Hepatocyte (in vitro differentiated cells): ENCODE measurements at regions not wholly inside any gene's neighbourhood (a gene's known extent, or its start where the extent isn't known, plus 50 kb on each side); places are given as distances from the start of the nearest gene placed in this dataset.

Experiments used
- DNase-seq: peaks from one replicate; pipeline ENCODE4 v3.0.0-alpha.2; 2016; ENCODE audit warnings: low spot score
- H2AFZ ChIP-seq: fragments of 200-600 bp; sonication (generic); 2 replicates; pipeline ENCODE4 v1.6.0; 2016; ENCODE audit warnings: antibody characterized with exemption, mild to moderate bottlenecking
- H3K27ac ChIP-seq: fragments of 200-600 bp; sonication (generic); 2 replicates; pipeline ENCODE4 v1.5.1; 2016; ENCODE audit warnings: mild to moderate bottlenecking
- H3K27me3 ChIP-seq: fragments of 200-600 bp; sonication (generic); 2 replicates; pipeline ENCODE4 v1.6.1; 2016
- H3K36me3 ChIP-seq: fragments of 200-600 bp; sonication (generic); replicated peaks from 2 replicates; pipeline ENCODE4 v1.5.1; 2016; ENCODE audit warnings: low read depth; ENCODE audit not compliant: insufficient read depth
- H3K4me1 ChIP-seq: fragments of 200-600 bp; sonication (generic); 2 replicates; pipeline ENCODE4 v1.5.1; 2016; ENCODE audit warnings: mild to moderate bottlenecking, moderate library complexity; ENCODE audit not compliant: insufficient read depth
- H3K4me2 ChIP-seq: fragments of 200-600 bp; sonication (generic); 2 replicates; pipeline ENCODE4 v1.6.0; 2016
- H3K4me3 ChIP-seq: fragments of 200-600 bp; sonication (generic); 2 replicates; pipeline ENCODE4 v1.5.1; 2016; ENCODE audit warnings: mild to moderate bottlenecking
- H3K79me2 ChIP-seq: fragments of 200-600 bp; sonication (generic); 2 replicates; pipeline ENCODE4 v1.6.0; 2017; ENCODE audit warnings: mild to moderate bottlenecking
- H3K9me2 ChIP-seq: fragments of 200-600 bp; sonication (generic); replicated peaks from 2 replicates; pipeline ENCODE4 v1.6.0; 2017; ENCODE audit warnings: mild to moderate bottlenecking; ENCODE audit not compliant: insufficient read depth
- H3K9me3 ChIP-seq: fragments of 200-600 bp; sonication (generic); 2 replicates; pipeline ENCODE4 v1.5.1; 2016; ENCODE audit warnings: low read depth, mild to moderate bottlenecking
- H4K20me1 ChIP-seq: fragments of 200-600 bp; sonication (generic); 2 replicates; pipeline ENCODE4 v1.6.0; 2016; ENCODE audit warnings: mild to moderate bottlenecking; ENCODE audit not compliant: insufficient read depth, poor library complexity, severe bottlenecking
- CTCF ChIP-seq: fragments of 200-600 bp; sonication (generic); IDR thresholded peaks from 2 replicates; pipeline ENCODE4 v1.5.1; 2016; ENCODE audit warnings: antibody characterized with exemption, mild to moderate bottlenecking; ENCODE audit not compliant: poor library complexity
- EZH2 ChIP-seq: fragments of 200-600 bp; sonication (generic); IDR thresholded peaks from 2 replicates; pipeline ENCODE4 v1.6.1; 2016; ENCODE audit warnings: antibody characterized with exemption, mild to moderate bottlenecking, borderline replicate concordance
- EZH2phosphoT487 ChIP-seq: fragments of 200-600 bp; sonication (generic); IDR thresholded peaks from one replicate; pipeline ENCODE4 v1.6.1; 2018; ENCODE audit warnings: antibody characterized with exemption, mild to moderate bottlenecking, low read depth, moderate library complexity; ENCODE audit not compliant: unreplicated experiment, severe bottlenecking
- WGBS: methylation state at CpG from one replicate; pipeline ENCODE4 v1.1.6; 2016; ENCODE audit warnings: low lambda C conversion rate; ENCODE audit errors: missing lambda C conversion rate; 5-methylcytosine and 5-hydroxymethylcytosine counted together

- Histone ChIP-seq H3K9me3 (no peaks in the 10 kb centered on the region), H3K27ac (no peak overlapping the region), H3K36me3 (no peaks in the 10 kb centered on the region), H3K4me3 (no peak overlapping the region), H3K27me3 (no peaks in the 10 kb centered on the region), H4K20me1 (no peaks in the 10 kb centered on the region), H2AFZ (no peak overlapping the region), H3K4me1 (no peaks in the 10 kb centered on the region), H3K9me2 (no peaks in the 10 kb centered on the region), H3K79me2 (no peaks in the 10 kb centered on the region), H3K4me2 (no peak overlapping the region)
- no peak for DNase-seq
- WGBS, result 82% methylated on average over 6 of the region's 6 CpGs
- TF ChIP-seq EZH2 (no peak), CTCF (no peak), EZH2phosphoT487 (no peak)
Measured at GRCh38 chr1:243940451-243940850, 90.4 kb upstream of the AKT3 start.

DNA sequence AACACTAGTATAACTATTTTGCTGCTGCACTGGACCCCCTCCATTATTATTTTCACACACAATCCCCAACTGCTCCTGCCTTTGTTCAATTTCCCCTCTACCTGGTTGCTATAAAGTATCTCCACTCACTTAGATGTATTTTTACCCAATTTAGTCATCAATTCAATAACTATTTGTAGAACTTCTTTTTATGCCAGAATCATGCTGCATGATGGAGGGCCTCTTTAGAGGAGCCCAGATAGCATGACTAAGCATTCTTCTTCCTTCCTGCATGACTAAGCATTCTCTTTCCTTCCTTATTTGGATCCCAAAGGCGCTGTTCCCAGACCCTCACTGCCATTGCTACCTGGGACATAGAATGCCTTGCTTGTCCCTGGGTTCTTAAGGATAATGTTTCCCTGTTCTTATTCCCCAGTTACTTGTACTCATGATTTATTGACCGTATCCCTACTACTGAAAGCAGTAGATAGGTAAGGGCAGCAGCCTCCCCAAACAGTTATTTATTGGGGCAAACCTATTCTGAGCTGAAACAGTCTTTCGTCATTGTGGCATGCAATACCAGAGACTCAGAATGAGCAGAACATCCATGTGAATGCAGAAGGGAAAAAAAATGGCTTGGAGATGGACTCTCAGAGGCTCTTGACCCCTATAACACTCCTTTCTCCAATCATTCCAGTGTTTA lies 89.3 kb upstream of the AKT3 start:
- no peak for DNase-seq
- H3K36me3 ChIP-seq, result no peaks in the 10 kb centered on the region
- H3K27ac ChIP-seq, result no peak overlapping the region
- no peak overlapping the region for H3K4me2 ChIP-seq
- no peak overlapping the region for H3K4me3 ChIP-seq
- TF ChIP-seq EZH2, result no peak
- TF ChIP-seq CTCF, result no peak
- TF ChIP-seq EZH2phosphoT487, result no peak
- H3K4me1 ChIP-seq, result no peaks in the 10 kb centered on the region
- no peaks in the 10 kb centered on the region for H3K9me2 ChIP-seq
- H3K9me3 ChIP-seq, result no peaks in the 10 kb centered on the region
- H4K20me1 ChIP-seq, result no peaks in the 10 kb centered on the region
- no peaks in the 10 kb centered on the region for H3K27me3 ChIP-seq
- no peak overlapping the region for H2AFZ ChIP-seq
- H3K79me2 ChIP-seq, result no peaks in the 10 kb centered on the region
- 86% methylated on average over 3 of the region's 3 CpGs for WGBS

DNA sequence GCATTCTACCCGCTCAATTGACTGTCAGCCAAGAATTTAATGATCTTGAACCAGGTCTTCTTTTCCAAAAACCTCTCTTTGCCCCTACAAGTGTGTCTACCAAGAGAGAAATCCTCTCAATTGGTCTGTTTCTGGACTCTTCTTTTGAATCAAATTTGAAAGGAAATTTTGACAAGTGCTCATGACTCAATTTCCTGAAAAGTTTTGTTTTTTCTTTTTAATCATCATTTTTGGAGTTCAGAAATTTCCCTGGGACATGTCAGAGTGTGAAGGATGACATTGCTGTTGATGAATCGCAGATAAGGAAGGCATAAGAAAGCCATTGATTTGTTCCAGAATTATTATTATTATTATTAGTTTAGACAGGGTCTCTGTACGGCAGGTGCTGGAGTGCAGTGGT lies 88.2 kb upstream of the AKT3 start:
- 87% methylated on average over 3 of the region's 3 CpGs for WGBS
- no peak overlapping the region for H3K4me3 ChIP-seq
- no peaks in the 10 kb centered on the region for H3K9me3 ChIP-seq
- H3K27ac ChIP-seq, result no peak overlapping the region
- H2AFZ ChIP-seq, result no peak overlapping the region
- H3K4me2 ChIP-seq, result no peak overlapping the region
- H4K20me1 ChIP-seq, result no peaks in the 10 kb centered on the region
- H3K4me1 ChIP-seq, result no peaks in the 10 kb centered on the region
- H3K79me2 ChIP-seq, result no peaks in the 10 kb centered on the region
- H3K36me3 ChIP-seq, result no peaks in the 10 kb centered on the region
- TF ChIP-seq EZH2 (no peak), CTCF (no peak), EZH2phosphoT487 (no peak)
- no peaks in the 10 kb centered on the region for H3K9me2 ChIP-seq
- DNase-seq, result no peak
- no peaks in the 10 kb centered on the region for H3K27me3 ChIP-seq
